A673 (cell line): ENCODE measurements at regions not wholly inside any gene's neighbourhood (a gene's known extent, or its start where the extent isn't known, plus 50 kb on each side); places are given as distances from the start of the nearest gene placed in this dataset.

Experiments
- EZH2 ChIP-seq: fragments of 200-600 bp; sonication (generic); IDR thresholded peaks from 2 replicates; pipeline ENCODE4 v1.6.1; 2017; ENCODE audit warnings: borderline replicate concordance, low read depth, mild to moderate bottlenecking, mixed read lengths, antibody characterized with exemption, low read length; ENCODE audit not compliant: poor library complexity, severe bottlenecking
- TF ChIP-seq, protein P1 (sequence below): fragments of 300-800, 200-600 bp; sonication (generic); conservative IDR thresholded peaks from 2 replicates; pipeline ENCODE4 v1.5.1; 2017; ENCODE audit warnings: low read depth, mild to moderate bottlenecking, antibody characterized with exemption, low read length, moderate library complexity, mixed read lengths

DNA sequence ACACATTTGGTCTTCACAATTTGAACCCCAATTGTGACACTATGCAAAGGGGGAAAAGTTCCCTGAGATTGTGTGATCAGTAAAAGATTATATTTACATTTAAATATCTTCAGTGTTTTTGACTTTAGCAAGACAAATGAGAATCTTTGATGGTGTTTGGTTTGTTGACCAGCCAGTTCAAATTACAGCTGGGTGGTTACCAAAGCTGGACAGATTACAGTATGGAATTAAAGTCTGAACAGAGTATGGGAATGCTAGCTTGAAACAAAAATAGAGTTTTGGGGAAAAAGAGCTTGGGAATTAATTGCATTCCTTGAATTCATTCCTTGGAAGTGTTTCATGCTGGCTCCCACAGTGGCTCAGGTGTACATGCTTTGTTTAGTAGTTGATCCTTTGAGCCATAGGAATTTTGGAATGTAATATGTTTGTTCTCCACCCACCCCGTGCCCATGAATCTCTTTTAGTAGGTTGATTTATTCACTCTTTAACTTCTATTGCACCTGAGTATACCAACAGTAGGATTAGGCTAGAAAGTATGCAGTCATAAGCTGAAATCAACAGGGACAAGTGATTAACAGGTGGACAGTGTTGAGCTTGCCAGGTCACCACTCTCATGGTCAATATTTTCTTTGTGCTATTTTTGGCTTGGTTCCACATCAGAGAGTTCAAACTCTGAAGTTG, 81.1 kb upstream of the HELT start:
- TF ChIP-seq, protein P1, sequence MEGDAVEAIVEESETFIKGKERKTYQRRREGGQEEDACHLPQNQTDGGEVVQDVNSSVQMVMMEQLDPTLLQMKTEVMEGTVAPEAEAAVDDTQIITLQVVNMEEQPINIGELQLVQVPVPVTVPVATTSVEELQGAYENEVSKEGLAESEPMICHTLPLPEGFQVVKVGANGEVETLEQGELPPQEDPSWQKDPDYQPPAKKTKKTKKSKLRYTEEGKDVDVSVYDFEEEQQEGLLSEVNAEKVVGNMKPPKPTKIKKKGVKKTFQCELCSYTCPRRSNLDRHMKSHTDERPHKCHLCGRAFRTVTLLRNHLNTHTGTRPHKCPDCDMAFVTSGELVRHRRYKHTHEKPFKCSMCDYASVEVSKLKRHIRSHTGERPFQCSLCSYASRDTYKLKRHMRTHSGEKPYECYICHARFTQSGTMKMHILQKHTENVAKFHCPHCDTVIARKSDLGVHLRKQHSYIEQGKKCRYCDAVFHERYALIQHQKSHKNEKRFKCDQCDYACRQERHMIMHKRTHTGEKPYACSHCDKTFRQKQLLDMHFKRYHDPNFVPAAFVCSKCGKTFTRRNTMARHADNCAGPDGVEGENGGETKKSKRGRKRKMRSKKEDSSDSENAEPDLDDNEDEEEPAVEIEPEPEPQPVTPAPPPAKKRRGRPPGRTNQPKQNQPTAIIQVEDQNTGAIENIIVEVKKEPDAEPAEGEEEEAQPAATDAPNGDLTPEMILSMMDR = no peak
- no peak for TF ChIP-seq EZH2
